ENCODE measurements at regions not wholly inside any gene's neighbourhood (a gene's known extent, or its start where the extent isn't known, plus 50 kb on each side); places are given as distances from the start of the nearest gene placed in this dataset.

- WGBS (ENCODE audit: insufficient coverage, insufficient replicate concordance, low lambda C conversion rate, missing lambda C conversion rate): 25% methylated on average over 22 of the region's 35 CpGs
- Histone ChIP-seq H3K4me3 (peak overlapping the region; percentile 51; the same call in 1 of the 2 replicates), H3K27me3 (replicated peaks in 1 of 2; ENCODE audit: control insufficient read depth in 2 of 2, insufficient read depth in 2 of 2, low read length in 1 of 2) (peaks cover 4 to 20% of the 10 kb centered on the region in 2 experiments), H3K9me3 (replicated peaks; ENCODE audit: control insufficient read depth, insufficient read depth, low read length) (no peaks in the 10 kb centered on the region), H2AFZ (ENCODE audit: control insufficient read depth, low read depth, low read length) (peak overlapping the region; percentile 29), H3K36me3 (ENCODE audit: control insufficient read depth in 2 of 2, insufficient read depth in 2 of 2, low read length in 1 of 2) (no peaks in the 10 kb centered on the region), H4K20me1 (ENCODE audit: control insufficient read depth, insufficient read depth) (no peaks in the 10 kb centered on the region), H3K79me2 (ENCODE audit: control insufficient read depth, insufficient read depth, low read length) (no peaks in the 10 kb centered on the region), H3K4me1 (ENCODE audit: control insufficient read depth, insufficient read depth, low read length) (no peaks in the 10 kb centered on the region), H3K4me2 (ENCODE audit: control insufficient read depth, insufficient read depth) (peak overlapping the region; percentile 89), H3K9ac (ENCODE audit: control insufficient read depth, insufficient read depth, low read length) (no peak overlapping the region), H3K27ac (ENCODE audit: control insufficient read depth, insufficient read depth) (no peak overlapping the region)
- DNase-seq (ENCODE audit: low read depth, low spot score) (no peak), ATAC-seq (peak; percentile 11), FAIRE-seq (no peak)
- BruUV-seq (replicated peaks): no TSS peak
- ChIA-PET POLR2A (no interaction called here), SMC1A (ENCODE audit: uncharacterized antibody, unreplicated experiment) (interaction anchor here (1.1 kb wide), 1 partner anchor 137 kb away, joined by 5 read pairs; no protein-coding TSS in a partner anchor), RAD21 (ENCODE audit: unreplicated experiment) (interaction anchor here (1.2 to 1.5 kb wide), 3 partner anchors 91 to 138 kb away, joined by 3 read pairs; no protein-coding TSS in a partner anchor), CTCF (interaction anchor here (0.6 to 1.8 kb wide), 5 partner anchors 13 to 138 kb away, joined by 3 to 12 read pairs (median 3); no protein-coding TSS in a partner anchor)
- no peak for TF ChIP-seq SUZ12 (IDR thresholded peaks at IDR 0.05; ENCODE audit: unreplicated experiment)
- no peak for TF ChIP-seq STAT1 (conservative IDR thresholded peaks at IDR 0.05)
- no peak for TF ChIP-seq MTA3 (IDR thresholded peaks at IDR 0.05; ENCODE audit: borderline replicate concordance, low read length)
- no peak for TF ChIP-seq SMC3 (IDR thresholded peaks at IDR 0.05; ENCODE audit: borderline replicate concordance, low read length)
- TF ChIP-seq NFXL1 (IDR thresholded peaks at IDR 0.05; ENCODE audit: borderline replicate concordance): no peak
- TF ChIP-seq NFYA (IDR thresholded peaks at IDR 0.05; ENCODE audit: borderline replicate concordance, low read depth, low read length): no peak
- no peak for TF ChIP-seq BCLAF1 (IDR thresholded peaks at IDR 0.05)
- TF ChIP-seq REST (IDR thresholded peaks at IDR 0.05; ENCODE audit: low read depth, low read length): no peak
- TF ChIP-seq EZH2 (IDR thresholded peaks at IDR 0.05; ENCODE audit: borderline replicate concordance, control insufficient read depth, low read depth, low read length): peak; percentile 89; the same call in 1 of the 2 replicates
- in situ Hi-C loops (cut with MboI) (loop anchor here (5.0 kb wide), 2 partner anchors 92 to 857 kb away; no protein-coding TSS in a partner anchor), intact Hi-C loops (cut with micrococcal nuclease; ENCODE audit: unreplicated experiment) (loop anchor here (5.0 to 10.0 kb wide), 2 partner anchors 224 to 332 kb away; no protein-coding TSS in a partner anchor)
Observed at GRCh38 chr11:10930224-10930971, 72.5 kb upstream of the ZBED5 start.
